GM12873 (cell line): ENCODE measurements at regions not wholly inside any gene's neighbourhood (a gene's known extent, or its start where the extent isn't known, plus 50 kb on each side); places are given as distances from the start of the nearest gene placed in this dataset.

Experiments used
- CTCF ChIP-seq: IDR thresholded peaks from 2 replicates; pipeline ENCODE4 v1.5.1; 2012; ENCODE audit warnings: low read depth, mild to moderate bottlenecking, moderate library complexity, low read length, control low read depth; ENCODE audit not compliant: insufficient read depth; ENCODE audit errors: missing control alignments

- no peak for TF ChIP-seq CTCF
Observed at GRCh38 chr9:13860019-13860418, 453.9 kb downstream of the NFIB start.

GRCh38 chr9:13857521-13857920, 456.4 kb downstream of the NFIB start:
- no peak for TF ChIP-seq CTCF

- no peak for TF ChIP-seq CTCF
Observed at GRCh38 chr9:13847270-13847669, 466.7 kb downstream of the NFIB start.

GRCh38 chr9:13845460-13845859, 468.5 kb downstream of the NFIB start:
- no peak for TF ChIP-seq CTCF

GRCh38 chr9:13841746-13842462, 472.0 kb downstream of the NFIB start:
- no peak for TF ChIP-seq CTCF

GRCh38 chr9:13832446-13832845, 481.5 kb downstream of the NFIB start:
- TF ChIP-seq CTCF, result no peak

- TF ChIP-seq CTCF, result no peak
Observed at GRCh38 chr9:13823026-13823425, 490.9 kb downstream of the NFIB start.

- no peak for TF ChIP-seq CTCF
Observed at GRCh38 chr9:13817754-13818278, 496.1 kb downstream of the NFIB start.
